Epithelial cell of esophagus (primary cell): ENCODE measurements at regions not wholly inside any gene's neighbourhood (a gene's known extent, or its start where the extent isn't known, plus 50 kb on each side); places are given as distances from the start of the nearest gene placed in this dataset.

Experiments used
- DNase-seq: peaks from one replicate; pipeline ENCODE4 v3.0.0; 2010; ENCODE audit warnings: low read depth
- H3K4me3 ChIP-seq: 2 replicates; pipeline ENCODE4 v1.5.1; 2011; ENCODE audit warnings: mild to moderate bottlenecking, low read length, control low read depth
- CTCF ChIP-seq: IDR thresholded peaks from 2 replicates; pipeline ENCODE4 v1.5.1; 2011; ENCODE audit warnings: low read depth, mild to moderate bottlenecking, low read length, control low read depth, inconsistent platforms; ENCODE audit not compliant: insufficient read depth; ENCODE audit errors: missing control alignments

- DNase-seq: peak; percentile 41
- no peak overlapping the region for H3K4me3 ChIP-seq
- TF ChIP-seq CTCF: no peak
Measured at GRCh38 chr9:26172301-26172700, 494.1 kb upstream of the TUSC1 start.

GRCh38 chr9:26171691-26172090 lies 493.4 kb upstream of the TUSC1 start:
- no peak for DNase-seq
- no peak for TF ChIP-seq CTCF
- H3K4me3 ChIP-seq: no peak overlapping the region

GRCh38 chr9:26170190-26170589 lies 491.9 kb upstream of the TUSC1 start:
- no peak for DNase-seq
- TF ChIP-seq CTCF: no peak
- H3K4me3 ChIP-seq: no peak overlapping the region

- TF ChIP-seq CTCF: no peak
- peak; percentile 39 for DNase-seq
- H3K4me3 ChIP-seq: no peak overlapping the region
Measured at GRCh38 chr9:26169708-26170107, 491.5 kb upstream of the TUSC1 start.

- no peak for TF ChIP-seq CTCF
- no peak for DNase-seq
Measured at GRCh38 chr9:26166537-26166936, 488.3 kb upstream of the TUSC1 start.

GRCh38 chr9:26165426-26165825 lies 487.2 kb upstream of the TUSC1 start:
- DNase-seq: no peak
- no peak overlapping the region for H3K4me3 ChIP-seq
- TF ChIP-seq CTCF: no peak

More at GRCh38 chr9:26166537-26166936, 488.3 kb upstream of the TUSC1 start:
- no peak overlapping the region for H3K4me3 ChIP-seq

- no peak for TF ChIP-seq CTCF
- DNase-seq: peak; percentile 28
- no peak overlapping the region for H3K4me3 ChIP-seq
Measured at GRCh38 chr9:26163931-26164330, 485.7 kb upstream of the TUSC1 start.
